Endothelial cell of umbilical vein (primary cell): ENCODE measurements at regions not wholly inside any gene's neighbourhood (a gene's known extent, or its start where the extent isn't known, plus 50 kb on each side); places are given as distances from the start of the nearest gene placed in this dataset.

Experiments used
- BruUV-seq: library from RNA; stranded (reverse); fragments of 400-500 nt; replicated peaks from 2 replicates; lab custom pipeline; 2021; lab: Mats Ljungman, UMichigan
- CTCF ChIA-PET: fragments of 300-600, 350-600 bp; sonication (Branson Sonifier 250); formaldehyde crosslinking; loops from one replicate; lab custom pipeline; 2021; ENCODE audit warnings: antibody characterized with exemption, inconsistent platforms; lab: Charles Lee
- POLR2A ChIA-PET: fragments of 300-600, 350-600 bp; sonication (Branson Sonifier 250); formaldehyde crosslinking; loops from one replicate; lab custom pipeline; 2021; ENCODE audit warnings: antibody characterized with exemption, inconsistent platforms; lab: Charles Lee
- DNase-seq: peaks from one replicate; pipeline ENCODE4 v3.0.0-alpha.2; 2011; ENCODE audit warnings: low read depth, low spot score
- FAIRE-seq: peaks from 2 replicates; lab custom pipeline; 2011; peaks lifted over from hg19 to GRCh38; lab: Jason Lieb, UNC
- H2AFZ ChIP-seq: 2 replicates; pipeline ENCODE4 v1.6.0; 2012; ENCODE audit warnings: low read depth, low read length, control low read depth, inconsistent platforms
- H3K27ac ChIP-seq: 2 replicates; pipeline ENCODE4 v1.5.1; 2011; ENCODE audit warnings: low read depth, mild to moderate bottlenecking, control low read depth, low read length, moderate library complexity; ENCODE audit not compliant: insufficient read depth
- H3K27me3 ChIP-seq, 2 experiments: 2 replicates each; pipeline versions ENCODE4 v1.6.0 to v1.6.1; 2011; ENCODE audit warnings: low read length in 2 of 2, mixed read lengths in 1 of 2; ENCODE audit not compliant: control insufficient read depth in 2 of 2, insufficient read depth in 2 of 2
- H3K36me3 ChIP-seq, 2 experiments: 2 replicates in 1 of 2; 3 replicates in 1 of 2; pipeline ENCODE4 v1.5.1; 2011; ENCODE audit warnings: low read length in 2 of 2, mild to moderate bottlenecking in 1 of 2, moderate library complexity in 1 of 2; ENCODE audit not compliant: control insufficient read depth in 2 of 2, insufficient read depth in 2 of 2; ENCODE audit errors: extremely low read depth in 1 of 2
- H3K4me1 ChIP-seq: 3 replicates; pipeline ENCODE4 v1.5.1; 2011; ENCODE audit warnings: mild to moderate bottlenecking, low read length; ENCODE audit not compliant: control insufficient read depth, insufficient read depth; ENCODE audit errors: extremely low read depth
- H3K4me2 ChIP-seq: 2 replicates; pipeline ENCODE4 v1.6.1; 2011; ENCODE audit warnings: low read length, control low read depth, mixed read lengths; ENCODE audit not compliant: insufficient read depth
- H3K4me3 ChIP-seq, 3 experiments: fragments of 200-600 bp in 1 of 3; sonication (generic), shearing (Covaris generic) in 1 of 3; replicated peaks in 1 of 3; 2 replicates each; pipeline ENCODE4 v1.5.1; 2011 to 2016; ENCODE audit warnings: control low read depth in 3 of 3, low read length in 3 of 3, mild to moderate bottlenecking in 2 of 3, inconsistent platforms in 1 of 3, low read depth in 1 of 3, moderate library complexity in 1 of 3; ENCODE audit not compliant: insufficient read depth in 1 of 3
- H3K79me2 ChIP-seq: 2 replicates; pipeline ENCODE4 v1.6.0; 2012; ENCODE audit warnings: low read length, inconsistent platforms; ENCODE audit not compliant: control insufficient read depth, insufficient read depth
- H3K9ac ChIP-seq: replicated peaks from 2 replicates; pipeline ENCODE3; 2011; ENCODE audit warnings: low read length, control low read depth; ENCODE audit not compliant: insufficient read depth; ENCODE audit errors: extremely low read depth
- H3K9me1 ChIP-seq: replicated peaks from 3 replicates; pipeline ENCODE4 v1.6.0; 2011; ENCODE audit warnings: mild to moderate bottlenecking, low read length; ENCODE audit not compliant: control insufficient read depth, insufficient read depth; ENCODE audit errors: extremely low read depth
- H3K9me3 ChIP-seq: replicated peaks from 2 replicates; pipeline ENCODE4 v1.5.1; 2012; ENCODE audit warnings: low read length, inconsistent platforms; ENCODE audit not compliant: control insufficient read depth, insufficient read depth
- H4K20me1 ChIP-seq: replicated peaks from 2 replicates; pipeline ENCODE3; 2011; ENCODE audit warnings: mild to moderate bottlenecking, low read length; ENCODE audit not compliant: control insufficient read depth, insufficient read depth; ENCODE audit errors: extremely low read depth
- CTCF ChIP-seq, 2 donors: IDR thresholded peaks; 1 replicate in 1 of 2; 2 replicates in 1 of 2; pipeline ENCODE4 v1.5.1; 2011; ENCODE audit warnings: low read length in 2 of 2, mild to moderate bottlenecking in 2 of 2, moderate library complexity in 2 of 2, control low read depth in 1 of 2, inconsistent platforms in 1 of 2, low read depth in 1 of 2; ENCODE audit not compliant: insufficient read depth in 1 of 2; ENCODE audit errors: extremely low read depth in 1 of 2
- EZH2 ChIP-seq: IDR thresholded peaks from 2 replicates; pipeline ENCODE4 v1.6.1; 2012; ENCODE audit warnings: borderline replicate concordance, low read depth, mild to moderate bottlenecking, moderate library complexity, low read length, inconsistent platforms; ENCODE audit not compliant: severe bottlenecking
- FOS ChIP-seq: IDR thresholded peaks from 2 replicates; pipeline ENCODE4 v1.6.1; 2011; ENCODE audit warnings: mild to moderate bottlenecking, low read length, moderate library complexity, borderline replicate concordance; ENCODE audit not compliant: insufficient read depth
- GATA2 ChIP-seq: IDR thresholded peaks from 2 replicates; pipeline ENCODE4 v1.7.0; 2011; ENCODE audit warnings: low read depth, mild to moderate bottlenecking, moderate library complexity, mixed read lengths, low read length; ENCODE audit not compliant: insufficient read length, insufficient read depth
- JUN ChIP-seq: IDR thresholded peaks from 2 replicates; pipeline ENCODE4 v1.6.1; 2011; ENCODE audit warnings: borderline replicate concordance, low read depth; ENCODE audit not compliant: insufficient read length, insufficient read depth
- MAX ChIP-seq: IDR thresholded peaks from 2 replicates; pipeline ENCODE4 v1.6.1; 2011; ENCODE audit not compliant: insufficient read depth, insufficient read length
- MYC ChIP-seq: IDR thresholded peaks from one replicate; pipeline ENCODE4 v1.6.1; 2011; ENCODE audit warnings: mild to moderate bottlenecking, low read depth, low read length
- POLR2A ChIP-seq: IDR thresholded peaks from 2 replicates; pipeline ENCODE4 v1.6.1; 2012; ENCODE audit warnings: low read depth, mild to moderate bottlenecking, control low read depth, low read length
- POLR2AphosphoS5 ChIP-seq: IDR thresholded peaks from 2 replicates; pipeline ENCODE4 v1.6.1; 2012; ENCODE audit warnings: low read depth, mild to moderate bottlenecking, control low read depth, low read length, moderate library complexity; ENCODE audit not compliant: insufficient read depth
- dilution Hi-C: fragments of 300-500 bp; cut with MboI; formaldehyde crosslinking; loops from one replicate; pipeline ENCODE4 v1.15.0; 2019; ENCODE audit warnings: low sequenced_read_pairs; ENCODE audit not compliant: extremely low pct_ligation_motif_present
- intact Hi-C: fragments of 100-400 bp; cut with micrococcal nuclease; formaldehyde crosslinking; loops from one replicate; pipeline ENCODE4 v1.10.0; 2022

GRCh38 chr4:174135530-174135929 is 147.9 kb downstream of the FBXO8 start:
- no peaks in the 10 kb centered on the region for H3K36me3 ChIP-seq
- FAIRE-seq: no peak
- H3K79me2 ChIP-seq: no peaks in the 10 kb centered on the region
- BruUV-seq: no TSS peak
- no peaks in the 10 kb centered on the region for H3K9me1 ChIP-seq
- intact Hi-C loops: no loop called here
- TF ChIP-seq GATA2 (no peak), POLR2A (no peak), EZH2 (no peak)
- H4K20me1 ChIP-seq: no peaks in the 10 kb centered on the region
- no peak overlapping the region for H3K4me3 ChIP-seq
- no peak overlapping the region for H2AFZ ChIP-seq
- no peak overlapping the region for H3K27ac ChIP-seq
- peaks cover 0 to 2% of the 10 kb centered on the region in 2 experiments for H3K27me3 ChIP-seq
- no peak overlapping the region for H3K9ac ChIP-seq
- ChIA-PET POLR2A (no interaction called here), CTCF (interaction anchor here (1.0 to 1.3 kb wide), 2 partner anchors 17 to 22 kb away, joined by 3 to 4 read pairs; no protein-coding TSS in a partner anchor)
- no peak for DNase-seq
- no peaks in the 10 kb centered on the region for H3K9me3 ChIP-seq
- dilution Hi-C loops: no loop called here
- H3K4me1 ChIP-seq: no peaks in the 10 kb centered on the region
- no peak overlapping the region for H3K4me2 ChIP-seq

GRCh38 chr4:174134361-174134760 is 149.1 kb downstream of the FBXO8 start:
- Histone ChIP-seq H3K36me3 (no peaks in the 10 kb centered on the region), H3K4me3 (no peak overlapping the region), H3K9ac (no peak overlapping the region), H3K9me1 (no peaks in the 10 kb centered on the region), H3K27me3 (peaks cover 0 to 2% of the 10 kb centered on the region in 2 experiments), H3K4me1 (no peaks in the 10 kb centered on the region), H3K4me2 (no peak overlapping the region), H3K79me2 (no peaks in the 10 kb centered on the region), H4K20me1 (no peaks in the 10 kb centered on the region), H2AFZ (no peak overlapping the region), H3K27ac (no peak overlapping the region), H3K9me3 (no peaks in the 10 kb centered on the region)
- ChIA-PET CTCF (interaction anchor here (1.0 kb wide), 1 partner anchor 11 kb away, joined by 4 read pairs; no protein-coding TSS in a partner anchor), POLR2A (no interaction called here)
- no TSS peak for BruUV-seq
- no peak for DNase-seq
- dilution Hi-C loops: no loop called here
- intact Hi-C loops: no loop called here
- FAIRE-seq: no peak
- TF ChIP-seq MYC (no peak), JUN (no peak), CTCF (IDR thresholded peaks at IDR 0.05; ENCODE audit: extremely low read depth in 1 of 2, insufficient read depth in 1 of 2, low read depth in 1 of 2, low read length in 2 of 2) (no peak), GATA2 (no peak), FOS (no peak), POLR2A (no peak), POLR2AphosphoS5 (no peak), MAX (no peak), EZH2 (no peak)
